Kidney glomerular epithelial cell (primary cell): ENCODE measurements at regions not wholly inside any gene's neighbourhood (a gene's known extent, or its start where the extent isn't known, plus 50 kb on each side); places are given as distances from the start of the nearest gene placed in this dataset.
"Not testable (repeated sequence)": the region's sequence is repeated elsewhere in the genome, so short reads cannot be mapped to it uniquely, and the experiment has no call there.

ENCODE experiments used
- DNase-seq: peaks from one replicate; lab custom pipeline; 2025; lab: John Stamatoyannopoulos, UW

- DNase-seq = no peak
Measured at GRCh38 chr15:62857411-62857853, 185.1 kb upstream of the TPM1 start.

GRCh38 chr15:62858343-62858742 lies 184.2 kb upstream of the TPM1 start:
- no peak for DNase-seq

- no peak for DNase-seq
Measured at GRCh38 chr15:62862717-62863116, 179.8 kb upstream of the TPM1 start.

- DNase-seq = no peak
Measured at GRCh38 chr15:62866366-62866765, 176.2 kb upstream of the TPM1 start.

GRCh38 chr15:62867844-62868243 lies 174.7 kb upstream of the TPM1 start:
- DNase-seq = no peak

- DNase-seq = no peak
Measured at GRCh38 chr15:62868507-62868906, 174.0 kb upstream of the TPM1 start.

GRCh38 chr15:62869116-62869515 lies 173.4 kb upstream of the TPM1 start:
- DNase-seq = no peak

- no peak for DNase-seq
Measured at GRCh38 chr15:62870216-62870615, 172.3 kb upstream of the TPM1 start.

GRCh38 chr15:62870701-62871100 lies 171.8 kb upstream of the TPM1 start:
- DNase-seq = not testable (repeated sequence)

GRCh38 chr15:62873203-62873602 lies 169.3 kb upstream of the TPM1 start:
- DNase-seq = no peak

- DNase-seq = no peak
Measured at GRCh38 chr15:62874064-62874463, 168.5 kb upstream of the TPM1 start.

- no peak for DNase-seq
Measured at GRCh38 chr15:62874959-62875625, 167.5 kb upstream of the TPM1 start.

- DNase-seq = no peak
Measured at GRCh38 chr15:62875626-62876021, 166.9 kb upstream of the TPM1 start.

- DNase-seq = no peak
Measured at GRCh38 chr15:62877276-62877857, 165.2 kb upstream of the TPM1 start.

GRCh38 chr15:62878070-62878469 lies 164.5 kb upstream of the TPM1 start:
- no peak for DNase-seq

GRCh38 chr15:62879770-62880169 lies 162.8 kb upstream of the TPM1 start:
- no peak for DNase-seq

GRCh38 chr15:62880278-62880677 lies 162.3 kb upstream of the TPM1 start:
- DNase-seq = no peak

- DNase-seq = no peak
Measured at GRCh38 chr15:62881056-62881455, 161.5 kb upstream of the TPM1 start.

- no peak for DNase-seq
Measured at GRCh38 chr15:62883938-62884479, 158.5 kb upstream of the TPM1 start.

GRCh38 chr15:62886431-62887071 lies 156.0 kb upstream of the TPM1 start:
- DNase-seq = peak; percentile 74

GRCh38 chr15:62887113-62887570 lies 155.4 kb upstream of the TPM1 start:
- DNase-seq = no peak

- DNase-seq = peak; percentile 18
Measured at GRCh38 chr15:62888623-62889022, 153.9 kb upstream of the TPM1 start.

GRCh38 chr15:62889141-62889661 lies 153.3 kb upstream of the TPM1 start:
- DNase-seq = peak; percentile 50
